ENCODE measurements at regions not wholly inside any gene's neighbourhood (a gene's known extent, or its start where the extent isn't known, plus 50 kb on each side); places are given as distances from the start of the nearest gene placed in this dataset.

- TF ChIP-seq CTCF (IDR thresholded peaks at IDR 0.05), result no peak
- TF ChIP-seq POLR2A (IDR thresholded peaks at IDR 0.05), result no peak
- no peak for TF ChIP-seq EP300 (IDR thresholded peaks at IDR 0.05)
Observed at GRCh38 chr12:24748326-24748725, 200.6 kb downstream of the BCAT1 start.
